OCI-LY7 (cell line): ENCODE measurements at regions not wholly inside any gene's neighbourhood (a gene's known extent, or its start where the extent isn't known, plus 50 kb on each side); places are given as distances from the start of the nearest gene placed in this dataset.

Experiments
- BruUV-seq: library from RNA; stranded (reverse); fragments of 400-500 nt; replicated peaks from 2 replicates; lab custom pipeline; 2021; lab: Mats Ljungman, UMichigan
- CTCF ChIA-PET: fragments of 300-600 bp; sonication (Branson Sonifier 250); formaldehyde crosslinking; loops from one replicate; lab custom pipeline; 2022; ENCODE audit warnings: antibody characterized with exemption; ENCODE audit not compliant: unreplicated experiment; lab: Charles Lee
- POLR2A ChIA-PET: fragments of 300-600 bp; sonication (Branson Sonifier 250); formaldehyde crosslinking; loops from one replicate; lab custom pipeline; 2022; ENCODE audit warnings: antibody characterized with exemption; lab: Charles Lee
- DNase-seq: peaks from one replicate; pipeline ENCODE4 v3.0.0-alpha.2; 2015; ENCODE audit warnings: low spot score
- H2AFZ ChIP-seq: fragments of 200-600 bp; sonication (generic), shearing (Covaris generic); 2 replicates; pipeline ENCODE4 v1.6.1; 2014; ENCODE audit warnings: mild to moderate bottlenecking, antibody characterized with exemption, low read length, moderate library complexity
- H3K27ac ChIP-seq: fragments of 200-600 bp; sonication (generic); 2 replicates; pipeline ENCODE4 v1.5.1; 2014; ENCODE audit warnings: mixed run types, low read depth, mild to moderate bottlenecking, moderate library complexity, low read length, inconsistent platforms; ENCODE audit not compliant: poor library complexity, severe bottlenecking
- H3K36me3 ChIP-seq: fragments of 200-600 bp; sonication (generic); 2 replicates; pipeline ENCODE4 v1.6.1; 2014; ENCODE audit warnings: mild to moderate bottlenecking, antibody characterized with exemption, low read length, moderate library complexity, mixed read lengths; ENCODE audit not compliant: insufficient read depth
- H3K4me1 ChIP-seq: fragments of 200-600 bp; sonication (generic); 2 replicates; pipeline ENCODE4 v1.5.1; 2014; ENCODE audit warnings: mild to moderate bottlenecking, low read length; ENCODE audit not compliant: insufficient read depth, poor library complexity, severe bottlenecking
- H3K4me2 ChIP-seq: fragments of 200-600 bp; sonication (generic); 2 replicates; pipeline ENCODE4 v1.6.1; 2014; ENCODE audit warnings: mild to moderate bottlenecking, low read length
- H3K4me3 ChIP-seq: fragments of 200-600 bp; sonication (generic); 2 replicates; pipeline ENCODE4 v1.5.1; 2014; ENCODE audit warnings: mild to moderate bottlenecking, low read depth, low read length; ENCODE audit not compliant: poor library complexity, severe bottlenecking
- H3K79me2 ChIP-seq: fragments of 200-600 bp; sonication (generic); 2 replicates; pipeline ENCODE4 v1.6.1; 2016; ENCODE audit warnings: low read depth, mild to moderate bottlenecking, low read length, moderate library complexity, mixed read lengths; ENCODE audit not compliant: insufficient read depth
- H3K9me2 ChIP-seq: fragments of 200-600 bp; sonication (generic); 2 replicates; pipeline ENCODE4 v1.6.1; 2016; ENCODE audit warnings: mild to moderate bottlenecking, low read length, mixed read lengths; ENCODE audit not compliant: insufficient read depth
- H3K9me3 ChIP-seq: fragments of 200-600 bp; sonication (generic); 2 replicates; pipeline ENCODE4 v1.6.1; 2014; ENCODE audit warnings: mild to moderate bottlenecking, mixed run types, low read length, mixed read lengths
- H4K20me1 ChIP-seq: fragments of 200-600 bp; sonication (generic); 2 replicates; pipeline ENCODE4 v1.6.1; 2014; ENCODE audit warnings: mild to moderate bottlenecking, antibody characterized with exemption, low read length, moderate library complexity, mixed read lengths; ENCODE audit not compliant: insufficient read depth
- CTCF ChIP-seq: fragments of 200-600 bp; sonication (generic); conservative IDR thresholded peaks from 2 replicates; pipeline ENCODE4 v1.5.1; 2014; ENCODE audit warnings: mild to moderate bottlenecking, antibody characterized with exemption, low read length, moderate library complexity, mixed read lengths
- EZH2phosphoT487 ChIP-seq: fragments of 200-600 bp; sonication (generic); IDR thresholded peaks from 2 replicates; pipeline ENCODE4 v1.6.1; 2018; ENCODE audit warnings: low read depth, borderline replicate concordance, mild to moderate bottlenecking, mixed run types, antibody characterized with exemption, low read length, moderate library complexity, mixed read lengths
- intact Hi-C: fragments of 100-400 bp; cut with micrococcal nuclease; formaldehyde crosslinking; loops from one replicate; pipeline ENCODE4 v1.10.0; 2022; ENCODE audit not compliant: unreplicated experiment

- Histone ChIP-seq H3K27ac (no peak overlapping the region), H3K9me3 (no peaks in the 10 kb centered on the region), H3K4me2 (no peak overlapping the region), H2AFZ (no peak overlapping the region), H3K4me3 (no peak overlapping the region), H3K36me3 (no peaks in the 10 kb centered on the region), H4K20me1 (no peaks in the 10 kb centered on the region), H3K4me1 (no peaks in the 10 kb centered on the region), H3K79me2 (no peaks in the 10 kb centered on the region), H3K9me2 (no peaks in the 10 kb centered on the region)
- ChIA-PET POLR2A (interaction anchor here (0.6 kb wide), 1 partner anchor 21 kb away, joined by 3 read pairs; no protein-coding TSS in a partner anchor), CTCF (no interaction called here)
- TF ChIP-seq EZH2phosphoT487 (no peak), CTCF (no peak)
- DNase-seq = no peak
- intact Hi-C loops = no loop called here
- no TSS peak for BruUV-seq
These were observed 289.9 kb downstream of the RFC3 start for GRCh38 chr13:34107806-34108205.

- Histone ChIP-seq H2AFZ (no peak overlapping the region), H3K9me3 (no peaks in the 10 kb centered on the region), H3K27ac (no peak overlapping the region), H3K9me2 (no peaks in the 10 kb centered on the region), H3K4me1 (no peaks in the 10 kb centered on the region), H3K4me3 (no peak overlapping the region), H4K20me1 (no peaks in the 10 kb centered on the region), H3K36me3 (no peaks in the 10 kb centered on the region), H3K4me2 (no peak overlapping the region), H3K79me2 (no peaks in the 10 kb centered on the region)
- CTCF ChIA-PET = no interaction called here
- TF ChIP-seq CTCF (no peak), EZH2phosphoT487 (no peak)
- POLR2A ChIA-PET = interaction anchor here (0.6 to 1.0 kb wide), 3 partner anchors 9 to 775 kb away, joined by 3 to 4 read pairs (median 3); no protein-coding TSS in a partner anchor
- no TSS peak for BruUV-seq
- DNase-seq = no peak
- intact Hi-C loops = no loop called here
These were observed 290.5 kb downstream of the RFC3 start for GRCh38 chr13:34108410-34108809.

GRCh38 chr13:34114581-34114980, 296.6 kb downstream of the RFC3 start:
- Histone ChIP-seq H3K36me3 (no peaks in the 10 kb centered on the region), H2AFZ (0 out of 2 replicates have a peak overlapping the region, but pooled peaks have one; percentile 37), H3K4me1 (peaks cover 7% of the 10 kb centered on the region), H3K79me2 (no peaks in the 10 kb centered on the region), H3K9me2 (no peaks in the 10 kb centered on the region), H4K20me1 (no peaks in the 10 kb centered on the region), H3K9me3 (no peaks in the 10 kb centered on the region), H3K4me2 (peak overlapping the region; percentile 4; the same call in 1 of the 2 replicates), H3K4me3 (no peak overlapping the region), H3K27ac (no peak overlapping the region)
- no TSS peak for BruUV-seq
- DNase-seq = peak; percentile 36
- POLR2A ChIA-PET = no interaction called here
- CTCF ChIA-PET = no interaction called here
- TF ChIP-seq EZH2phosphoT487 (no peak), CTCF (no peak)
- intact Hi-C loops = no loop called here
